SK-N-SH treated with all-trans-retinoic acid at 6 μM for 48 hours (cell line): ENCODE measurements at regions not wholly inside any gene's neighbourhood (a gene's known extent, or its start where the extent isn't known, plus 50 kb on each side); places are given as distances from the start of the nearest gene placed in this dataset.

Experiments used
- ARNTL ChIP-seq: fragments of 450-650 bp; formaldehyde crosslinking; IDR thresholded peaks from 2 replicates; pipeline ENCODE4 v1.5.0; 2020; ENCODE audit warnings: low read depth, mild to moderate bottlenecking, moderate library complexity, borderline replicate concordance
- CREB5 ChIP-seq: fragments of 250-450 bp; sonication (Bioruptor Pico); IDR thresholded peaks from 2 replicates; pipeline ENCODE4 v1.5.1; 2020; ENCODE audit warnings: low read depth, mild to moderate bottlenecking, moderate library complexity
- PPARA ChIP-seq: fragments of 250-450 bp; sonication (Bioruptor Pico); IDR thresholded peaks from 2 replicates; pipeline ENCODE4 v1.5.0; 2020; ENCODE audit warnings: mild to moderate bottlenecking, borderline replicate concordance
- RARB ChIP-seq: fragments of 250-450 bp; sonication (Bioruptor Pico); IDR thresholded peaks from 2 replicates; pipeline ENCODE4 v1.8.0; 2021; ENCODE audit warnings: mild to moderate bottlenecking, moderate library complexity
- ZFP3 ChIP-seq: fragments of 250-450 bp; sonication (Bioruptor Pico); IDR thresholded peaks from 2 replicates; pipeline ENCODE4 v1.5.0; 2020; ENCODE audit warnings: mild to moderate bottlenecking, moderate library complexity

DNA sequence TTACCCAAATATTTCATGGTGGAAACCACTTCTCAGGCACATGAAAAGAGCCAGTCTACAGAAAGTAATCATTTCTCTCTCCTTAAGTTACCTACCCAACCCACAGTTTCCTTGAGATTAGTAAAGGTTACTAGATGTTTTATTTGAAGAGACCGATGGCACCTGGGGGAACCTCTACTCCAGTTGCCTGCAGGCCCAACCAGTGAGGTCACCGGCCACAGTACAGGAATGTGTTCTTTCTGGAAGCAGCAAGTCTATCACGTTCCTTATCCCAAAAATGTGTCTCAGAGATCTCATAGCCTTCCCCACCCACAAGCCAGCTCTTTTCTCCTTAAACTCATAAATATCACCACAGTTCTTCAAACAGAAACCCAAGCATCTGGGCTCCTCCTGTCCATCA, 316.1 kb downstream of the COG6 start:
- TF ChIP-seq RARB (CRISPR knock-in tag) (no peak), ARNTL (CRISPR knock-in tag) (no peak), CREB5 (CRISPR knock-in tag) (no peak), PPARA (CRISPR knock-in tag) (no peak), ZFP3 (CRISPR knock-in tag) (no peak)
